HCT116 (cell line): ENCODE measurements at regions not wholly inside any gene's neighbourhood (a gene's known extent, or its start where the extent isn't known, plus 50 kb on each side); places are given as distances from the start of the nearest gene placed in this dataset.

Experiments used
- ATAC-seq: fragments of 200-7000 bp; cut with Tn5 transposase; 2 replicates; pipeline ENCODE4 v1.9.1; 2020; ENCODE audit warnings: mild to moderate bottlenecking, moderate library complexity
- BruUV-seq: library from RNA; stranded (reverse); fragments of 400-500 nt; replicated peaks from 2 replicates; lab custom pipeline; 2021; lab: Mats Ljungman, UMichigan
- CTCF ChIA-PET: fragments of 300-600 bp; sonication (Branson Sonifier 250); formaldehyde crosslinking; loops from one replicate; lab custom pipeline; 2021; ENCODE audit warnings: antibody characterized with exemption; lab: Charles Lee
- POLR2A ChIA-PET: fragments of 300-600, 350-600 bp; sonication (Branson Sonifier 250); formaldehyde crosslinking; loops from one replicate; lab custom pipeline; 2021; ENCODE audit warnings: antibody characterized with exemption; lab: Charles Lee
- RAD21 ChIA-PET, 2 experiments: fragments of 300-600 bp; sonication (Branson Sonifier 250); formaldehyde crosslinking; loops; one replicate each; lab custom pipeline; 2023; ENCODE audit warnings: low total read pairs in 2 of 2; ENCODE audit not compliant: uncharacterized antibody in 2 of 2, unreplicated experiment in 2 of 2, low non-redundant PET in 1 of 2; lab: Charles Lee
- DNase-seq: peaks from one replicate; pipeline ENCODE4 v3.0.0-alpha.2; 2010; ENCODE audit warnings: low read depth, low spot score
- H2AFZ ChIP-seq: fragments of 200-600 bp; shearing (Covaris generic), sonication (generic); 2 replicates; pipeline ENCODE4 v1.6.1; 2017; ENCODE audit warnings: low read depth, mixed run types, mixed read lengths, antibody characterized with exemption, low read length; ENCODE audit not compliant: poor library complexity, severe bottlenecking
- H3K27ac ChIP-seq: 2 replicates; pipeline ENCODE4 v1.5.1; 2012; ENCODE audit warnings: low read depth, low read length
- H3K27me3 ChIP-seq: fragments of 200-600 bp; sonication (generic); 2 replicates; pipeline ENCODE4 v1.6.1; 2016; ENCODE audit warnings: mixed run types, low read length, mixed read lengths; ENCODE audit not compliant: insufficient read depth
- H3K36me3 ChIP-seq, 2 experiments: fragments of 200-500 bp in 1 of 2; fragments of 200-600 bp in 1 of 2; sonication (Bioruptor generic) in 1 of 2; sonication (generic) in 1 of 2; 2 replicates each; pipeline versions ENCODE4 v1.5.1 to v1.6.1; 2014 to 2016; ENCODE audit warnings: low read length in 2 of 2, inconsistent platforms in 1 of 2, mixed read lengths in 1 of 2, mixed run types in 1 of 2; ENCODE audit not compliant: insufficient read depth in 2 of 2, control insufficient read depth in 1 of 2
- H3K4me1 ChIP-seq, 2 experiments: fragments of 200-600 bp in 1 of 2; sonication (generic) in 1 of 2; 2 replicates each; pipeline versions ENCODE4 v1.5.1 to v1.6.1; 2012 to 2017; ENCODE audit warnings: low read length in 2 of 2, inconsistent platforms in 1 of 2, mild to moderate bottlenecking in 1 of 2, mixed read lengths in 1 of 2, mixed run types in 1 of 2, moderate library complexity in 1 of 2; ENCODE audit not compliant: insufficient read depth in 2 of 2, control insufficient read depth in 1 of 2
- H3K4me2 ChIP-seq: fragments of 200-600 bp; sonication (generic); 2 replicates; pipeline ENCODE4 v1.6.1; 2017; ENCODE audit warnings: mixed run types, low read length, mixed read lengths
- H3K4me3 ChIP-seq, 2 experiments: fragments of 200-600 bp in 1 of 2; sonication (generic) in 1 of 2; replicated peaks in 1 of 2; 2 replicates each; pipeline ENCODE4 v1.5.1; 2011 to 2016; ENCODE audit warnings: low read length in 2 of 2, control low read depth in 1 of 2, low read depth in 1 of 2, mild to moderate bottlenecking in 1 of 2, mixed read lengths in 1 of 2, mixed run types in 1 of 2
- H3K79me2 ChIP-seq: fragments of 200-600 bp; sonication (generic); 2 replicates; pipeline ENCODE4 v1.6.1; 2017; ENCODE audit warnings: mild to moderate bottlenecking, mixed run types, low read length, moderate library complexity, mixed read lengths; ENCODE audit not compliant: insufficient read depth
- H3K9ac ChIP-seq: fragments of 200-600 bp; sonication (generic); 2 replicates; pipeline ENCODE4 v1.6.1; 2016; ENCODE audit warnings: low read length, mixed read lengths
- H3K9me2 ChIP-seq: fragments of 200-600 bp; sonication (generic), shearing (Covaris generic); 2 replicates; pipeline ENCODE4 v1.6.1; 2017; ENCODE audit warnings: mixed run types, mild to moderate bottlenecking, moderate library complexity; ENCODE audit not compliant: insufficient read depth
- H3K9me3 ChIP-seq, 2 experiments: fragments of 200-500 bp in 1 of 2; fragments of 200-600 bp in 1 of 2; sonication (Bioruptor generic) in 1 of 2; sonication (generic) in 1 of 2; 2 replicates each; pipeline ENCODE4 v1.6.1; 2014 to 2017; ENCODE audit warnings: low read length in 2 of 2, mixed read lengths in 2 of 2, inconsistent platforms in 1 of 2, low read depth in 1 of 2, mild to moderate bottlenecking in 1 of 2, mixed run types in 1 of 2, moderate library complexity in 1 of 2; ENCODE audit not compliant: control insufficient read depth in 1 of 2, insufficient read depth in 1 of 2
- H4K20me1 ChIP-seq: fragments of 200-600 bp; sonication (generic), shearing (Covaris generic); 2 replicates; pipeline ENCODE4 v1.6.1; 2017; ENCODE audit warnings: mixed run types, mild to moderate bottlenecking, moderate library complexity; ENCODE audit not compliant: insufficient read depth
- ATF3 ChIP-seq: IDR thresholded peaks from 2 replicates; pipeline ENCODE4 v1.6.1; 2012
- CBX3 ChIP-seq: IDR thresholded peaks from 2 replicates; pipeline ENCODE4 v1.6.1; 2012; ENCODE audit warnings: low read depth
- CTCF ChIP-seq, 3 experiments: fragments of 200-600 bp in 1 of 3; sonication (generic) in 1 of 3; IDR thresholded peaks in 2 of 3; conservative IDR thresholded peaks in 1 of 3; 2 replicates each; pipeline ENCODE4 v1.5.1; 2012 to 2017; ENCODE audit warnings: low read depth in 2 of 3, low read length in 2 of 3, antibody characterized with exemption in 1 of 3, borderline replicate concordance in 1 of 3, control low read depth in 1 of 3, mild to moderate bottlenecking in 1 of 3, mixed read lengths in 1 of 3, mixed run types in 1 of 3, moderate library complexity in 1 of 3; ENCODE audit not compliant: insufficient read depth in 1 of 3
- ELF1 ChIP-seq: IDR thresholded peaks from 2 replicates; pipeline ENCODE4 v1.6.1; 2012; ENCODE audit warnings: low read depth, borderline replicate concordance
- FOSL1 ChIP-seq: IDR thresholded peaks from 2 replicates; pipeline ENCODE4 v1.6.1; 2012; ENCODE audit warnings: low read depth
- JUND ChIP-seq: IDR thresholded peaks from 2 replicates; pipeline ENCODE4 v1.6.1; 2012
- MAX ChIP-seq: IDR thresholded peaks from 2 replicates; pipeline ENCODE4 v1.6.1; 2012
- POLR2AphosphoS5 ChIP-seq: IDR thresholded peaks from 2 replicates; pipeline ENCODE4 v1.6.1; 2011; ENCODE audit warnings: mild to moderate bottlenecking, low read depth, low read length, moderate library complexity
- RAD21 ChIP-seq: IDR thresholded peaks from 2 replicates; pipeline ENCODE4 v1.6.1; 2012; ENCODE audit warnings: low read depth, mild to moderate bottlenecking
- REST ChIP-seq: IDR thresholded peaks from 2 replicates; pipeline ENCODE4 v1.6.1; 2012; ENCODE audit warnings: low read depth
- SIN3A ChIP-seq: IDR thresholded peaks from 2 replicates; pipeline ENCODE4 v1.6.1; 2012; ENCODE audit warnings: low read depth
- YY1 ChIP-seq: IDR thresholded peaks from 2 replicates; pipeline ENCODE4 v1.6.1; 2011; ENCODE audit warnings: low read length, low read depth, moderate library complexity, mild to moderate bottlenecking; ENCODE audit not compliant: insufficient replicate concordance; ENCODE audit errors: extremely low read depth
- ZBTB33 ChIP-seq: IDR thresholded peaks from 2 replicates; pipeline ENCODE4 v1.6.1; 2011; ENCODE audit warnings: mild to moderate bottlenecking, low read length, moderate library complexity; ENCODE audit not compliant: insufficient replicate concordance; ENCODE audit errors: extremely low read depth
- ZFX ChIP-seq: fragments of 450-650 bp; IDR thresholded peaks from 2 replicates; pipeline ENCODE4 v1.6.1; 2017
- intact Hi-C: fragments of 100-400 bp; cut with micrococcal nuclease; formaldehyde crosslinking; loops from 2 replicates; pipeline ENCODE4 v1.10.0; 2022

GRCh38 chr3:26406636-26407035 lies 215.9 kb upstream of the LRRC3B start:
- TF ChIP-seq CBX3, result no peak
- TF ChIP-seq REST, result no peak
- no peak for TF ChIP-seq FOSL1
- no peak for TF ChIP-seq JUND
- no peak for TF ChIP-seq SIN3A
- no peak for TF ChIP-seq CTCF (IDR thresholded peaks at IDR 0.05 in 2 of 3, conservative IDR thresholded peaks at IDR 0.05 in 1 of 3; ENCODE audit: borderline replicate concordance in 1 of 3, insufficient read depth in 1 of 3, low read depth in 2 of 3, low read length in 2 of 3)
- no peak for TF ChIP-seq YY1
- TF ChIP-seq MAX, result no peak
- no peak for TF ChIP-seq ZFX
- no peak for TF ChIP-seq RAD21
- no peak for TF ChIP-seq ELF1
- no peak for TF ChIP-seq ATF3
- no peak for TF ChIP-seq POLR2AphosphoS5
- no peak for TF ChIP-seq ZBTB33
- TF ChIP-seq, all 23 proteins: peak for 0
- RAD21 ChIA-PET, result no interaction called here
- Histone ChIP-seq H3K4me2 (no peak overlapping the region), H3K27ac (no peak overlapping the region), H3K9ac (no peak overlapping the region), H3K4me1 (no peaks in the 10 kb centered on the region), H4K20me1 (no peaks in the 10 kb centered on the region), H3K36me3 (no peaks in the 10 kb centered on the region), H3K4me3 (no peak overlapping the region), H3K9me2 (no peaks in the 10 kb centered on the region), H3K79me2 (no peaks in the 10 kb centered on the region), H3K27me3 (no peaks in the 10 kb centered on the region), H2AFZ (no peak overlapping the region), H3K9me3 (no peaks in the 10 kb centered on the region; a peak in 1 of 4 replicates)
- intact Hi-C loops, result no loop called here
- CTCF ChIA-PET, result no interaction called here
- no TSS peak for BruUV-seq
- DNase-seq (no peak), ATAC-seq (no peak)
- POLR2A ChIA-PET, result no interaction called here
